Glomerular endothelial cell (primary cell): ENCODE measurements at regions not wholly inside any gene's neighbourhood (a gene's known extent, or its start where the extent isn't known, plus 50 kb on each side); places are given as distances from the start of the nearest gene placed in this dataset.

ENCODE experiments used
- DNase-seq: peaks from one replicate; pipeline ENCODE4 v3.0.0-alpha.2; 2011; ENCODE audit warnings: low read depth, low spot score; ENCODE audit errors: extremely low read depth

DNA sequence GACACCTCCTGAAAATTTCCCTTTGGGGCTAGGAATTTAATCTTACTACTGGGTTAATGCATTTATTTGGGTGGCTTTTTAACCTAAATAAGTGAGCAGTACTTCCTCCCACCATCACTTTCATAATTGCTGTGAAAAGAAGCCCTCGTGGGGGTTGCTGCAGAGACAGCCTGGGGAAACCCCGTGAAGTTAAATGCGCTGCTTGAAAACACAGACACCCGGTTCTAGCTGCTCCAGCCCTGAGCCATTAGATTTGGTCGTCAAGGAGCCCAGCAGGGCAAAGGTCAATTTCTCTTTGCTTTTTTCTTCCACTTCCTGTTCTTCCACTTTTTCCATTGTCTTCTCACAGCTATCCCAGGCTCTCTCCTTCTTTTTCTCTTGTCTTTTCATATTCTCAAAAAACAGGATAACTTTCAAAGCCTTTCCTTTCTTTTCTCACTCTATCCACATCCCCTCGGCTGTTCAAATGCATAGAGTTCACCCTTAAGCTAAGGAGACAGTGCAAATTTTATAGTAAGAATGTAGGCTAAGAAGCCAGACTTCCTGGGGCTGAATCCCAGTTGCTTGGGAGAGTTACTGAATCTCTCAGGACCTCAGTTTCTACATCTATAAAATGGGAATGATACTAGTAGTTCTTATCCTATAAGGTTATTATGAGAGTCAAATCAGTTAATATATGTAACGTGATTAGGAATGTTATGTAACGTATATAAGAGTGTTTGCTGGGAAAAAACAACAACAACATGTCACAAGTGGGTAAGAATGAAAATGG lies 91.5 kb upstream of the ZNF827 start:
- DNase-seq: no peak

GRCh38 chr4:146029147-146029546 lies 90.5 kb upstream of the ZNF827 start:
- DNase-seq: no peak

DNA sequence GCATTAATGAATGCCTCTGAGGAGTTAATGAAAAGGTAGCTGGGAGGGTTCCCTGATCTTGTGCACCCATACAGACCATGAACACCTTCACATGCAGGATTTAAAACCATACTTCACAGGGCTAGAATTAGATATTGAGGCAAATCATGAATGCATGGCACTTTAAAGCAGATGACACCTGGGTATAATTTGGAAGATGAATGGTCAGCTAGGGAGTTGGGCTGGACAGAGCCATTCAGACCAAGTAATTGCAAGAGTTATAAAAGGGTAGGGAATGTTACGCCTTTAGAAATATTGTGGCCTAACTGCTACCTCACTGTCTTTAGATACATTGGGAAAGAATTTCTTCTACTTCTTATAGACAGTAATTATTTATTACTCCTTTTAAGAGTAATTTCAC lies 89.1 kb upstream of the ZNF827 start:
- DNase-seq: no peak

DNA sequence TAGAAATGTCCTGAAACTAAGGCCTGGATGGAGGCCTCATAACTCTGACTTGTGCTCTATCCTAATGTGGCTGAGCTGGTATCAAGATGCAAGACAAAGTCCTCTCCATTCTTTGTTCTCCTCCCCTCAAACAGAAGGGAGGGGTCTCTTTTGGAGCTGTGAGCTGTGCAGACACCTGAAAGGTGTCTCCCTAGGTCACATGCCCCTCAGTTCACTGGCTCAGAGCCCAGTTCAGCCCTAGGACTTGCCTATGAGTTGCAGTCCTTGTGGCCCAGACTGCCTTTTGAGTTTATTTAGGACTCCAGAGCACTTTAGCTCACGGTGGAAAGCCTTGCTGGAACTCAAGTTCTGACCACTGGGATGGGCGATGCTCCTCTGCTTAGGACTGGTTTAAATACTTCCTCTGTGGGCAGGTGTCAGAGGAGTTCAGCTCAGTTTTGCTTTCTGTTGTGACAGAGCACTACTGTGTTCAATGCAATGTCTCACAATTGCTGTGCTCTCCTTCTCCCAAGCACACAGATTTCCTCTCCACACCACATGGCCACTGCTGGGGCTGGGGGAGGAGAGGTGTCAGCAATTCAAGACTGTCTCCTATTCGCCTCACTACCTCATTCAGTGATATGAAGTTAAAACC lies 84.8 kb upstream of the ZNF827 start:
- DNase-seq: no peak

DNA sequence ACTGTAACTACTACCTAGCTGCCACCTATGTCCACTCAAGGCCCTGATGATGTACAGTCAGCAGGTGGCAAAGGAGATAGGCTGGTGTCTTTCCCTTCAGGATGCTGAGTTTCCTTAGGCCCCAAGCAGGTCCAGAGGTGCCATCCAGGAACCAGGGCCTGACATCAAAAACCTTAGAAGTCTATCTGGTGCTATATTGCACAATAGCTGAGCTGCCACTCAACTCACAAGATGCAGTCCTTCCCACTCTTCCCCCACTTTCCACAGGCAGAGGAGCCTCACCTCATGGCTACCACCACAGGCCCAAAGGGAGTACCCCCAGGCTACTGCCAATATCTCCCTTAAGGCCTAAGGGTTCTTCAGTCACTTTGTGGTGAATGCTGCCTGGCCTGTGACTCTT lies 83.9 kb upstream of the ZNF827 start:
- DNase-seq: no peak

- no peak for DNase-seq
These were observed 79.6 kb upstream of the ZNF827 start for GRCh38 chr4:146018247-146018646.

DNA sequence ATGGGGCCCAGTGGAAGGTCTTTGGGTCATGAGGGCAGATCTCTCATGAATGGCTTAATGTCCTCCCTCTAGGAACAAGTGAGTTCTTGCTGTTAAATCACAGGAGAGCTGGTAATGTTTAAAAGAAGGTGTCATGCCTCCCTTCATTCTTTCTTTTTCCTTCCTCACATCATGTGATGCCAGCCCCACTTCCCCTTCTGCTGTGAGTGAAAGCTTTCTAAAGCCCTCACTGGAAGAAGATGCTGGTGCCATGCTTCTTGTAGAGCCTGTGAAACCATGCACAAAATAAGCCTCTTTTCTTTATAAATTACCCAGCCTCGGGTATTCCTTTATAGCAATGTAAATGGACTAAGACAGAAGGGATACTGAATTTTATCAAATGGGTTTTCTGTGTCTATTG lies 66.1 kb upstream of the ZNF827 start:
- no peak for DNase-seq

DNA sequence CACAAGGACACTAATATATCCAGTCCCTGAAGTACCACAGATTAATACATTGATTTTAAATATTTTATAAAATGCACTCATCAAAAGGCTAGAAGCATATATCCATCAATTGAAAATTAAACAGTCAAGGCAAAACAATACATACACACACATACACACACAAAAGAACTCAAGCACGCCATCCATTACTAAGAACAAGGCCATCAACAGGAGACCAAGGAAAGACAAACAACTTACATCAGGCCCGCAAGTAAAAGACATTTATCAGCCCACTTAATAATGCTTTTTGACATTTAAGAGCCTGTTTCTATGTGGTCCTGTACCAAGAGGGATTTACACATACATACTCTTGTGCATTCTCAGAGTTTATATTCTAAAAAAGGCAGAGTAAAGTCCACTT lies 50.0 kb upstream of the ZNF827 start:
- no peak for DNase-seq
